Activated CD8-positive, alpha-beta memory T cell treated with anti-CD3 and anti-CD28 coated beads, Interleukin-2, amount 50 U/mL, for 24 hours (primary cell): ENCODE measurements at regions not wholly inside any gene's neighbourhood (a gene's known extent, or its start where the extent isn't known, plus 50 kb on each side); places are given as distances from the start of the nearest gene placed in this dataset.

Source experiments
- DNase-seq: peaks from one replicate; pipeline ENCODE4 v3.0.0-alpha.2; 2020; ENCODE audit errors: extremely low read depth

DNA sequence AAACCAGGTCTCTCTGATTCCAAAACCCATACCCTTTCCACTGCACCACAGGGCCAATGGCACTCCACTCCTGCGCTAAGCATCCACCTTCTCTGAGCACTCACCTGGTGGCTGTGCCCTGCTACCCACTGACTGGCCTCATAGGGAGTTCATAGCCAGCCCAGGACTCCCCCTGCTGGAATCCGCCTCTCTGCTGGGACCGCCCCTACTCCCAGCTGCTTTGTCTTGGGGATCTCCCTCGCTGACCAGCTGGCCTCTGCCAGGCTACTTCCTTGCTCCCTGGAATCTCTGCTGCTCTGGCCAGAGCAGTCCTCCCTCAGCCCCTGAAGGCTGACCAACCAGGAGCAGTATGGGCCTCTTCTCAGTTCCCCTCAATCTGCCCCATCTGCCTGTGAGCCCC is 129.7 kb downstream of the FAXC start:
- DNase-seq: no peak

DNA sequence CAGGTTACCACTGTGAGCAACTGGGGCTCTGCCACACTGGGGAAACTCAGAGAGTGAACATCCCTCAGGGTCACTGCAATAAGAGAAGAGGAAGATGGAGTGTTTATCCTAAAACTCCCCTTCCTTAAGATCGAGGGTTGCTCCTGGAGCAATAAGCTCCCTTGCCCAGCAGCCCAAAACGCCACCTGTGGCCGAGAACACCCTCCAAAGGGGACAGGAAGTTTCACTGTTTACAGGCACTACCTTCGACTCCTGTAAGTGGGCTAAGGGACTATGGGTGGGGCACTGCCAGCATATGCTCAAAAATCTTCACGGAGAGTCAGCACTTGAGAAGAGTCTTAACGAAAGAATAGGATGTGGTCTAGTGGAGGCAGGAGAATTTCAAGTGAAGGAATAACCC is 132.5 kb downstream of the FAXC start:
- no peak for DNase-seq

DNA sequence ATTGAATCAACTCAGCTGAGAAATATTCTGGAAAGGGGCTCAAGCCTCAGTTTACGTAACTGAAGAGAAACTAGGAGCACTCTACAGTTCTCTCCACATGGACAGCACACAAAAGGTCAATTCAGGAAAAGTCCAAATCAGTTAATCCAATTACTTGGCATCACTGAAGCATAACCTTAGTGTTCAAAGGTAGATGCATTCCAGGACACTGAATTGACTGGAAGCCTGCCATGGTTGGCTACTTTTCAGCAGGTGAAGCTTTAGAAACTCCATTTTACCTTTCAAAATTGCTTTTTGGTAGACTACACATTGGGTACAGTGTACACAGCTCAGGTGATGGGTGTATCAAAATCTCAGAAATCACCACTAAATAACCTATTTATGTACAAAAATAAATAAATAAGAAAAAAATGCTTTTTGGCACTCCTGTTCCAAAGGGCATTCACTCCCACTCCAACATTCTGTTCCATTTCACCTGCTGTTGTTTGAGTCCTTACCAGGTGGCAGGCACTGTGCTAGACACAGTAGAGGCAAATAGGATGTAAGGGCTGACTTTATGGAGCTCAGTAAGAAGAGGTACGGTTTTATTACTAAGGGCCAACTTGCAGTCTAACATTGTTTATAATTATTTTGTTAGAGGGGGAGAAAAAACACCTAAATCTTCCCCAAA is 153.4 kb downstream of the FAXC start:
- no peak for DNase-seq

DNA sequence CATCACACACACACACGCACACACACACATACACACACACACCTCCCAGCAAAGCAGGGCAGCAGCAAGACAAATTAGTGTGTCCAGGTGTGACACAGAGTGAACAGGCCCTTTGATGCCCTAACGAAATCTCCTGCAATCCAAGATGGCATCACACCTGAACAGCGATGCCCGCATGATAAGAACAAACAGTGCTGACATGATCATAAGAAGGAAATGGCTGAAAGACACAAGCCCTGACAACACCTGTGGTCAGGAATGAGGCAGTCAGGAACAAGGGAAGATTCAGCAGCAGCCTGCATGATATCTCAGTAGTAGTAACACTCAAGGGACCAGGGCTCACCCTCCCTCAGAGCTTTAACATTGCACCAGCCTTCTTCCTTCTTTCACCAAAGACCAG is 156.9 kb downstream of the FAXC start:
- DNase-seq: no peak

DNA sequence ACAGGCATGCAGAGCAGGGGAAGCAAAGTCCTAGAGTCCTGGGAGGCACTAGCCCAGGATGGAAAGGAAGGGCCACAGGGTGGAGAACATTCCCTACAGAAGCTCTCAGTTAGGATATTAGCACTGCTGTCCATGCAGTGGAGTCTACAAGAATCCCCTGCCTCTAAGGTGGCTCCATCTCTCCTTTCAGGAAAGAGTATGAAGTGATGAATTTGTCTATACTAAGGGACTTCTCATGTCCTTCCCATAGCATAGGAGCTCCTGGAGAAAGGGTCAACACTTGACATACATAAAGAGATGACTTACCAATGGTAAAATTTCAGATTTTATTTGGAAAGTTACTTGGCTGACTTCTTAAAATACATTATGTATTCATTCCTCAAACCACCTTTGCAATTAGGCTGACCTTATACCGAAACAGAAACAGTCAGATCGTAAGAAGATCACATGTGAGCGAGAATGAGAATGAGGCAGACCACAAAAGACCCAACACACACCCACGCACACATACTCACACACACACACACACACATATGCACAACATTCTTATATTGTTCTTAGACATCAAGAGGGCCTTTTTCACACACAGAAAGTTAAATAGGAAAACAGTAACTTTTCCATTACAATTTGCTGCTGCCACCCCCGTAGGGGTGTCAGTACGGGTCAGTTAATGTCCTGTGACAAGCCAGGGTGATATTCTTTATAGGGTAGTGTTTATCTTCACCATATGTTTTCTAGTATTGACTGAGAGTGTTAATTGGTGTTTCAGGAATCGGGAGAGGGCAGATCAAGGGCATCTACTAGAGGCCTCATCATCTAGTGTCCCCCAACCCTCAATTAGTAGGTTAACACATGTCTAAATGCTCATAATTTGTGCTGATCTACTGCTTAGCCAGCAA is 159.4 kb downstream of the FAXC start:
- no peak for DNase-seq

DNA sequence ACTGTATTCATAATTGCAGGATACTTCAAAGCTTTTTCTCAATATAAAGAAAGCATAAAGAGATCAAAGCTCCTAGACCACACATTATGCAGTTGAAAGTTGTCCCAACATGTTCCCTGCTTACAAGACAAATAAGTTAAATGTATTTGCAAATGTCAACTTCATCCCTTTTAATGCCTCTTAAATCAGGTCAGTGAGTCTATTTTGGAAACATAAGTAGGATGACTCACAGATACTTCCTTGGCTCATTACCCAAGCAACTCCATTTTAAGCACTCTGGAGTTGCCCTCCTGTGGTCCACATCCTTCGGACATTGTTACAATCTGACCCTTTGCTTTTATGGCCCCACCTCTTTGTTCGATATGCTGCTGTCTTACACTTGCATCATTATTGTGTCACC is 162.0 kb downstream of the FAXC start:
- DNase-seq: no peak

DNA sequence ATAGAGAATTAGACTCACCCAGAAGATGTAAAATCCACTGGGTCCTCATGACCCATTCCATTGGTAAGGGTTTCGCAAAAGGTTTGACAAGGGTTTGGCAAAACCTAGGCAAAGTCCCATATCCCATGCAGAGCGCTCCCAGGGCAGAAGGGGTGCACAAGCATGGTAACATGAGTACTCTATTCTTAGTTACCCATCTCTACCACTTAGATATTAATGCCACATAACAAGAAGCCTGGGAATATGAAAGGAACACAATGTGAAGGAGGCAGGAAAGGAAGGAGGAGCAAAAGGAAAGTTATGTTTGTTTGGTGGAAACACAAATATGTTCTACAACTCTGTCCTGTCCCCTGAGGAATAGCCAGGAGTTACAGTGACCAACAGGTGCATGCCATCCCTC is 163.1 kb downstream of the FAXC start:
- no peak for DNase-seq

DNA sequence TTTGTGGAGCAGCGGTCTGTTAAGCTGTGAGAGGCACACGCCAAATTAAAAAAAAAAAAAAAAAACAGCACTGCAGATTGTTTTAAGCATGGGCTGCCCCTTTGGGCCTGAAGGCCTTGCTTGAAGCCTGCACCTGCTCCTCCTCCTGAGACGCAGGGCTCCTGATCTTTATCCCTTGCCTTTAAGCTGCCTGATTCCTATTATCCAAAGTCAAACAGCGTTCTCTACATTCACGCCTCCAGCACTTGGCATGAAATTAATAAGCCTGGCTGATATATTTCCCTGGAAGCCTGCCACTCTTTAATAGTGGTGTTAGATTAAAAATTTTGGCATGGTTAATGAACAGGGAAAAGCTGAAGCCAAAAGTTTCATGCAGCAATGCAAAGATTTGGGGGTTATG is 163.9 kb downstream of the FAXC start:
- no peak for DNase-seq

DNA sequence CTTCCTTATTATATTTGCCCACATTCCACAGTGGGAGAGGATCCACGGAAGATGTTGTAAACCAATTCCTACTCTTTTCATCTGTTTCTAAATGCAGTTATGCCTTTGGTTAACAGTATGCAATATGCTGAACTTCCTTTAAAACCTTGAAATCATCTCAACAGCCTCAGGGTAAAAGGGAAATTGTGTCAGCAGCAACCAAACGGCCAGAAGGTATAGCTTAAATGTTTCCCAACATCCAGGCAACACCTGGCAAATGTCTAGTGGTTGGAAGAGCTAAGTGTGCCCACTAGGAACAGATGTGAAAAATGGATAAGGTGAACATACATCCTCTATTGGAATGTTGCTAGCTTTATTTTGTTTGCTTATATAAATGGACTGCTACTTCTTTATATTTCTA is 164.8 kb downstream of the FAXC start:
- no peak for DNase-seq

DNA sequence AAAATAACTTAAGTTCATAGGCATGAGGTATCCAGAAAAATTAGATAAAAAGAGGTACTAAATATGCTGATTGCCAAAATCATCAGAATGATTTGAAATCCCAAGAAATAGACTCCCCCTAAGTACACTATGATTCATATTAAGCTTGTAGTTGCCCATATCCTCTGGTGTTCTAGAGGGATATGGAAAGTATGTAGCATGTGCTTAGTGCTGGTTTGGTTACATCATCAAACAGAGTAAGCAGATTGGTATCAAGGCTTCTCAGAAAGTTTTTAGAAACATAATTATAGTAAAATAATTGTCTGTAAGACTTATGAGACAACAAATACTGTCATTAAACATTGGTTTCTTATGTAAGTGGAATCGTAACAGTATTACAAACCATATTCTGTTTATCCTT is 166.4 kb downstream of the FAXC start:
- no peak for DNase-seq

DNA sequence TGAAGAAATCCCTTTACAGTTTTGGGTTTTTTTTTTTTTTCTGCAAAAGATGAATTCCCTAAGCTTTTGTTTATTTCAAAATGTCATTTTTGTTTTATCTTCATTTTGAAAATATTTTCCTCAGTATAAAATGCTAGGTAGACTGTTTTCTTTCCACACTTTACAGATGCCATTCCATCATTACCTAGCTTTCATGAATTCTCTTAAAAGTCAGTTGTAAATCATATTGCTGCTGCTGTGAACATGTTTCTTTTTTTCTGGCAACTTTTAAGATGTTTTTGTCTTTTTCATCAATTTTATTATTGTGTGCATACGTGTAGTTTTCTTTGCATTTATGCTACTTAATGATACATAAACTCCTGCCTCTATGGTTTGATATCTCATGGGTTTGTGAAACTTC is 168.3 kb downstream of the FAXC start:
- DNase-seq: no peak

DNA sequence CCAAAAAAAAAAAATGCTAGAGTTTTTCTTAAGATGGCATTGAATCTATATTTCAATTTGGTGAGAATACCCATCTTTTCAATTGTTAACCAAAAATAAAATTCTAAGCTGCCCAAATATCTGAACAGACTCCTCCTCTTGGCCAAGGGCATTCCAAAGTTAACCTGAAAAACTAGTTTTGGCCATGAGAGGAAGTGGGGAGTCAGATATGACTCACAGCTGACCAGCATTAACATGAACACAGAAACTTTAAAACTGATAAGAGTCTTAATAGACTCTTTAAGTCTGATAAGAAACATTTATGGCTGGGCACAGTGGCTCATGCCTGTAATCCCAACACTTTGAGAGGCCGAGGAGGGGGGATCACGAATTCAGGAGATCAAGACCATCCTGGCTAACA is 171.3 kb downstream of the FAXC start:
- no peak for DNase-seq

DNA sequence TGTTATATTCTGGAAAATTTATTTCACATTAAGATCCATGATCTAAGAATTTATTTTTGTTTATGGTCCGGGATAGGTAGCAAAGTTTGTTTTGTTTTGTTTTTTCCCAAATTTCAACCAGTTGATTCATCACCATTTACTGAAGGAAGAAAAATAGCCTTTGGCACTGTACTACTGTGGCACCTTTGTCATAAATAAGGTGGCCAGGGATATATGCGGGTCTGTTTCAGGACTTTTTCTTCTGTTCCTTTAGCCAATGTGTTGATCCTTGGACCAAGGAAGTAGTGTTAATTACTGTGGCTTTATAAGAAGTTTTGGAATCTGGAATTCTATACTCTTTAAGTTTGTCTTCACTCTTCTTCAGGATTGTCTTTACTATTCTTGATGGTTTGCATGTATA is 171.7 kb downstream of the FAXC start:
- DNase-seq: no peak

DNA sequence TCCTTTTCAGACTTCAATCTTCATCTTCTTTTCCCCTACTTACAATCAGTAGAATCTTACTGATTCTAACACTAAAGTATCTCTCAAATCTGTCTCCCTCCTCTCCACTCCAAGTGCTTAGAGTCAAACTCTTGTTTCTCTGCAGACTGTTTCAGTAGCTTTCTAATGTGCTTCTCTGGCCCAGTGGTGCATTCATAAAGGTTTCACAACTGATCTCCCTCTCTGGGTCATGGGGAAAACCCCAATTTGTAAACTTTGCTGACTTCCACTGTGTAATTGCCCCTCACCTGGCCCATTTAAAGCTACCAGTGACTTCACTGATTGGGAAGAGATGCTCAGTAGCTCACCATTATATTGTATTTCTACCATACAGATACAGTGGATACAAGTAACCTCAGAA is 183.6 kb downstream of the FAXC start:
- no peak for DNase-seq

DNA sequence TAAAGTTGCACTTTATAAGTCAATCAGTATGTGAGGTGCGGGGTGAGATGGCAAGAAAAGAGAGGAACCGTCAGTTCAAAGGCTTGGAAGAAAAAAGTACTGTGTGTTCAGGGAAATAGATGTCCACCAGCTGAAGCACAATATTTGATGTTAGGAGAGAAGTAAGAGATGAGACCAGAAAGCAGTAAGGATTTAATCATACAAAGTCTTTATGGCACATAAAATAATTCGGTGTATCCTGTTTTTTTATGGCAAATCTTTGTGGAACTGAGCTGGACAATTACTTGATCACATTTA is 197.2 kb downstream of the FAXC start:
- no peak for DNase-seq

DNA sequence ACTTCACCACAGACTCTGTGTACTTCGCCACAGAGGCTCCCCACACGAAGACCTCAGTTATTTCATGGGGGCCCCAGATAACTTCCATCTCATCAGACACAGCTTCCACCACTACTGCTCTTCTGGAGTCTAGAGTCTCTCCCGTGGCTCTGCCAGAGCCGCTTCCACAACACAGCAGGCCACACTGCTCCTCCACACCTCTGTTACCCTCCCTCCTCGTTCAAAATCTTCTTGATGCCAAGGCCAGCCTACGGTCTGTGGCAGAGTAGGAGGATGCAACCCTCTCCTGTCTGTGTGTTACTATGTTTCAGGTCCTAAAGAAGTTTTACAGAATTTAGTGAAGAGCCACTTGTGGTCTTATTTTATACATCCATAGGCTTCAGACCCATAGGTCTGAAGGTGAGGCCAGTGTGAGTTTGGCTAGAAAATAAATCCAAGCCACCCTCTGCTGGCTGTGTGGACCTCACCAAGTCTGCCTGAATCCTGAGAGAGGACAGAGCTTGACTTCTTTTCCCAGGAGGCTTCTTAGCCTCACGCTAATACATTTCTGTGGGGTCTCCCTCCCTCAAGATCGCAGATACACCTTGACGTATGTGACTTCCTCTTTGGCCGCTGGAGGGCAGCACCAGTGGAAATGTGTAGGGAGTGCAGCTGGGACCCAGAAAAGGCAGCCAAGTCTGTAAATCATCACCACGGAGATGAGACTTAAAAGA is 197.7 kb downstream of the FAXC start:
- peak; percentile 10 for DNase-seq

DNA sequence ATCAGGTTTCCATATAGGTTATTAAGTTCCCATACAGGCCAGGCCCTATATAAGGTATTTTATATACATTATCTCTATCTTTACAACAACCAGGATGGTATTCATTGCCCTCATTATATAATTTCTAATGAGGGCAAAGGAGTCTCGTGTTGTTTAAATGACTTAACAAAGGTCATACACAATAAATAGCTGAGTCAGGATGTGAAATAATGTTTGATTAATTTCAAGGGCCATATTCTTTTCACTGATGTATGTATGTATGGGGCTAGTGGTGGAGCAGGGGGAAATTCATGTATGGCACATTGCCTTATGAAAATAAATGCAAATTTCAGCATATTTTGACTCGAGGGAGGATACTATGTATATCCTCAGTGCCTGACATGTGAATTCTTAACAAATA is 200.7 kb downstream of the FAXC start:
- DNase-seq: no peak

DNA sequence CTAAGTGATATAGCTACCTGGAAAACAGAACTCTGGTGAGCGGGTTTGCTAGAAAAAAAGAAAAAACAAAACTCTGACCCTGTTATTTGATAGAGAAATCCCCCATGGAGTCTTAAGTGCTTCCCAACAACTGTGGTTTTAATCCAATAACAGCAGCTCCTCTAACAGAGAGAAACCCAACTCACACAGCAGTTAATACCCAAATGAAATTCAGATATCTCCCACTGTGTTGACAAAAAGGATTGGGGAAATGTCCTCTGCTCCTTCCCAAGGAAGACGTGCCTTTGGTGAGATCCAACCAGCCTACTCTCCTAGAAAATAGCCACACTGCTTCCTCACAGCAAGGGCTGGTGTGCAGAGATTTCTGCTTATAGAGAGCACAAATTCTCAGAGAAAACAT is 200.4 kb upstream of the FBXL4 start:
- DNase-seq: no peak

DNA sequence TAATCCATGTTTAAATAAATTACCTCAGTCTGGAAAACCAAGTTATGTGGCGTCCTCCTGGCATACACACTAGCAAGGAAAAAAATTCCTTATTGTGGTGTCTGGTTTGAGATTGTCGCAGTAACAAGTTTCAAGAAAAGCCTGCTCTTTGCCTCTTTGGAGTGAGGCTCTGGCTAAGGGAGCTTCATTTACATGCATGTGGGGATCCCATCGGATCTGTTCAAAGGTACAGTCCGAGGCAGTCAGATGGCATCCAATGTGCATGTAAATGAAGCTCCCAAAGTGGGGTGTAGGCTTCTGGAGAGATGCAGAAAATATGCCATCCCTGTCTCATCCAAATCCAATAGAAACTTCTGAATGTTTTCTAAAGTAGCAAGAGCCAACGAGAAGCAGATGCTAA is 199.5 kb upstream of the FBXL4 start:
- DNase-seq: no peak

DNA sequence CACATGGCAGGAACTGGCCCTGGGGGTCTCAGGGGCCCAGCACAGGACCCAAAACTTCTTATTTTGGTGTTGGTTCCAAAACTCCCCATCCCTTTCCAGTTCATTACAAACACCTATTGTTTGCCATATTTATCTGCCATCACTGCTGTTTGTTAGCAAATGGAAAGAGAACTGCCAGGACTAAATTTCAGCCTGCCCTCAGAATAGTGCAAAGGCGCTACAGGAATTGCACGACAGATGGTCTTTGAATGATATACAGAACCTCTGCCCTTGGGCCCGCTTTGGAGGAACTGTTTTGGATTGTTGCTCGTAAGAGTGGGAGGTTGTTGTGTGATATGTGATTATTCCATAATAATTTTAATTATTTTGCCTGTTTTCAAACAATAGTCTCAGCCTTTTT is 199.0 kb upstream of the FBXL4 start:
- DNase-seq: no peak

DNA sequence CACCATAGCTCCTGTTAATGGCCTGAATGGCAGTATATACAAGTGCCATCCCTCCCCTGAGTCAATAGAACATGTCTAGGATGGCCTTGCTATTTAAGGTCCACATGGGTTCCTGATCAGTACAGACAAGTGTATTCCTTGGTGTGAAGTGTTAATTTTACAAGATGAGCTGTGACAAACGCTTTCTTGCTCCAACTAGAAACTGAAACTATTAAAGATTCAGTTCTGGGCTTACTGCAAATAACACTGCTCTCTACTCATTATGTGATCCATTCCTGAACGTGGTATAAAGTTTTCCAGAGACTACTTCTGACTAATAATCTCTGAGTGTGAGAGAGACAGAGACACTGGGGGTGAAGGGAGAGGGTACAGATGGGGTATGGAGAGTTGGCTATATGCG is 198.0 kb upstream of the FBXL4 start:
- DNase-seq: no peak

DNA sequence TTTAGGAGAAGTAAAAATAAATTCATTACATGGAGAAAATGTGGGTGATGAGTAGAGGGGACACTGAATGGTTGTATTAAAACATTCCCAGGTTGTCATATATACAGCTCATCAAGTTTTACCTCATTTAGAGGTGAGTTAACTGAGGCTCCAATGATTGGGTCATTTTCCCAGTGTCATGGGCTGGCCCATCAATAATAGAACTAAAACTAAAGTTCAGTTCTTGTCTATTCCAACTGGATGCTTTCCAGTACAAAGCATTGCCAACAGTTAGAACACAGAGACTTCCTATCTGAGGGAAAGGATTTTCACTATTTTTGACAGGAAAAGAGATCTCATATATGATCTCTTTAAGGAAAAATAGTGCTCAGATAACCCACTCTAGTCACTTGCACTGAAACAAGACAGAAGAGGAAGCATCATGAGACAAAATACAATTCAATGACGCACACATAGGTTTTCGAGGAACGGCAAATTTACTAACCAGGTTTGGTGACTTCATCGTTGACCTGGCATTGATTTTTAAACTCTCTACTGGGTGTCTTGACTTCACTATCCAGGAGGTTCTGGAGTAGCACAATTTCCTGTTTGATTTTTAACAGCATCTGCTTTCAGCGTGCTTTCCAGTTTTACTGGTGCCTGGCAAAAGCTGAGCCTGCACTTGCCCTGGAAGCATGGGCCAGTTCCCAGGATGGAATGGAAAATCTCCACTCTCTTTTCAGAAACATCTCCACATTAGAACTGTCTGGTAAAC is 195.5 kb upstream of the FBXL4 start:
- no peak for DNase-seq
